H1 (cell line): ENCODE measurements at regions not wholly inside any gene's neighbourhood (a gene's known extent, or its start where the extent isn't known, plus 50 kb on each side); places are given as distances from the start of the nearest gene placed in this dataset.

Experiments
- CTCF ChIA-PET: fragments of 300-600 bp; sonication (Branson Sonifier 250); formaldehyde crosslinking; loops from one replicate; lab custom pipeline; 2021; ENCODE audit not compliant: partially characterized antibody; lab: Charles Lee
- POLR2A ChIA-PET: fragments of 300-600 bp; sonication (Branson Sonifier 250); formaldehyde crosslinking; loops from one replicate; lab custom pipeline; 2021; ENCODE audit warnings: inconsistent platforms; ENCODE audit not compliant: partially characterized antibody; lab: Charles Lee
- DNase-seq, 2 experiments: peaks; one replicate each; pipeline versions ENCODE4 v3.0.0 to v3.0.0-alpha.2; 2010 to 2022; ENCODE audit warnings: low spot score in 2 of 2, low read depth in 1 of 2, mixed read lengths in 1 of 2
- FAIRE-seq: peaks from 2 replicates; lab custom pipeline; 2011; peaks lifted over from hg19 to GRCh38; lab: Jason Lieb, UNC
- H2AFZ ChIP-seq: 2 replicates; pipeline ENCODE4 v1.8.1; 2012; ENCODE audit warnings: low read length, inconsistent platforms
- H2AK5ac ChIP-seq: 2 replicates; pipeline ENCODE4 v1.6.1; 2013; ENCODE audit warnings: low read depth, low read length
- H2BK120ac ChIP-seq: replicated peaks from 2 replicates; pipeline ENCODE3; 2013; ENCODE audit warnings: low read depth, low read length, inconsistent platforms
- H2BK12ac ChIP-seq: 2 replicates; pipeline ENCODE4 v1.6.1; 2013; ENCODE audit warnings: low read depth, low read length
- H2BK15ac ChIP-seq: 2 replicates; pipeline ENCODE4 v1.6.1; 2013; ENCODE audit warnings: low read length
- H2BK20ac ChIP-seq: 2 replicates; pipeline ENCODE4 v1.6.1; 2013; ENCODE audit warnings: low read length
- H2BK5ac ChIP-seq: 2 replicates; pipeline ENCODE4 v1.6.1; 2013; ENCODE audit warnings: low read depth, low read length
- H3K14ac ChIP-seq: 2 replicates; pipeline ENCODE4 v1.6.1; 2013; ENCODE audit warnings: inconsistent platforms; ENCODE audit not compliant: insufficient read length
- H3K18ac ChIP-seq: 2 replicates; pipeline ENCODE4 v1.6.1; 2013; ENCODE audit warnings: low read length; ENCODE audit errors: extremely low read depth
- H3K23ac ChIP-seq: 2 replicates; pipeline ENCODE4 v1.6.1; 2013; ENCODE audit warnings: inconsistent platforms; ENCODE audit not compliant: insufficient read length
- H3K23me2 ChIP-seq: 2 replicates; pipeline ENCODE4 v1.6.1; 2013; ENCODE audit warnings: low read depth, low read length
- H3K27ac ChIP-seq: 2 replicates; pipeline ENCODE4 v1.6.1; 2011; ENCODE audit warnings: low read depth, low read length, inconsistent platforms
- H3K27me3 ChIP-seq, 4 experiments: replicated peaks in 1 of 4; 1 replicate in 1 of 4; 2 replicates in 3 of 4; pipeline versions ENCODE4 v1.6.1 to v1.8.1; 2011 to 2013; ENCODE audit warnings: low read length in 3 of 4, mild to moderate bottlenecking in 3 of 4, inconsistent platforms in 2 of 4, mixed read lengths in 2 of 4, moderate library complexity in 1 of 4; ENCODE audit not compliant: control insufficient read depth in 3 of 4, insufficient read depth in 3 of 4; ENCODE audit errors: extremely low read depth in 1 of 4
- H3K36me3 ChIP-seq, 4 experiments: 2 replicates each; pipeline versions ENCODE4 v1.6.1 to v1.8.1; 2011 to 2013; ENCODE audit warnings: mild to moderate bottlenecking in 4 of 4, low read length in 3 of 4, moderate library complexity in 2 of 4, control low read depth in 1 of 4, inconsistent platforms in 1 of 4; ENCODE audit not compliant: insufficient read depth in 4 of 4, control insufficient read depth in 2 of 4
- H3K4ac ChIP-seq: replicated peaks from 2 replicates; pipeline ENCODE3; 2013; ENCODE audit warnings: low read length, low read depth, mixed read lengths, inconsistent platforms; ENCODE audit not compliant: insufficient read length
- H3K4me1 ChIP-seq, 4 experiments: replicated peaks in 1 of 4; 1 replicate in 1 of 4; 2 replicates in 3 of 4; pipeline versions ENCODE4 v1.6.1 to v1.8.1; 2011 to 2013; ENCODE audit warnings: low read length in 3 of 4, inconsistent platforms in 2 of 4, mixed read lengths in 1 of 4; ENCODE audit not compliant: insufficient read depth in 4 of 4, control insufficient read depth in 3 of 4
- H3K4me2 ChIP-seq, 2 experiments: 2 replicates each; pipeline versions ENCODE4 v1.6.1 to v1.8.1; 2011 to 2013; ENCODE audit warnings: low read depth in 2 of 2, low read length in 2 of 2, control low read depth in 1 of 2, inconsistent platforms in 1 of 2, mild to moderate bottlenecking in 1 of 2; ENCODE audit not compliant: insufficient read depth in 1 of 2
- H3K4me3 ChIP-seq, 4 experiments: fragments of 200-600, 300-600 bp in 1 of 4; sonication (generic), shearing (Covaris generic), sonication (Bioruptor Twin) in 1 of 4; 2 replicates each; pipeline versions ENCODE4 v1.5.1 to v1.8.1; 2011 to 2016; ENCODE audit warnings: low read length in 4 of 4, low read depth in 3 of 4, control low read depth in 2 of 4, inconsistent platforms in 2 of 4, mild to moderate bottlenecking in 2 of 4, mixed read lengths in 1 of 4, moderate library complexity in 1 of 4; ENCODE audit not compliant: insufficient read depth in 2 of 4; ENCODE audit errors: extremely low read depth in 1 of 4
- H3K56ac ChIP-seq: replicated peaks from 2 replicates; pipeline ENCODE3; 2013; ENCODE audit warnings: low read depth, mild to moderate bottlenecking, mixed read lengths, low read length, inconsistent platforms; ENCODE audit not compliant: insufficient read length
- H3K79me1 ChIP-seq: 2 replicates; pipeline ENCODE4 v1.6.1; 2013; ENCODE audit warnings: low read depth, low read length, control low read depth
- H3K79me2 ChIP-seq, 2 experiments: 2 replicates each; pipeline versions ENCODE4 v1.6.1 to v1.8.1; 2012 to 2013; ENCODE audit warnings: low read length in 2 of 2, mild to moderate bottlenecking in 2 of 2, inconsistent platforms in 1 of 2; ENCODE audit not compliant: insufficient read depth in 2 of 2, control insufficient read depth in 1 of 2
- H3K9ac ChIP-seq, 4 experiments: replicated peaks in 1 of 4; 1 replicate in 1 of 4; 2 replicates in 3 of 4; pipeline versions ENCODE4 v1.6.1 to v1.8.1; 2011 to 2013; ENCODE audit warnings: low read depth in 3 of 4, low read length in 3 of 4, control low read depth in 2 of 4, mild to moderate bottlenecking in 2 of 4, moderate library complexity in 2 of 4, inconsistent platforms in 1 of 4; ENCODE audit errors: extremely low read depth in 1 of 4
- H3K9me3 ChIP-seq, 2 experiments: 2 replicates each; pipeline versions ENCODE4 v1.6.1 to v1.8.1; 2012 to 2013; ENCODE audit warnings: mild to moderate bottlenecking in 2 of 2, moderate library complexity in 2 of 2, control low read depth in 1 of 2, inconsistent platforms in 1 of 2, low read depth in 1 of 2, low read length in 1 of 2, mixed read lengths in 1 of 2; ENCODE audit not compliant: insufficient read depth in 2 of 2
- H4K20me1 ChIP-seq, 2 experiments: replicated peaks in 1 of 2; 2 replicates each; pipeline versions ENCODE3 to v1.8.1; 2011 to 2013; ENCODE audit warnings: inconsistent platforms in 2 of 2, low read length in 2 of 2, mild to moderate bottlenecking in 1 of 2; ENCODE audit not compliant: insufficient read depth in 2 of 2, control insufficient read depth in 1 of 2
- H4K5ac ChIP-seq: 2 replicates; pipeline ENCODE4 v1.6.1; 2013; ENCODE audit warnings: low read length, low read depth, mixed read lengths, inconsistent platforms; ENCODE audit not compliant: insufficient read length
- H4K8ac ChIP-seq: 2 replicates; pipeline ENCODE4 v1.8.0; 2013; ENCODE audit warnings: mild to moderate bottlenecking, moderate library complexity, low read length, inconsistent platforms; ENCODE audit not compliant: insufficient read depth; ENCODE audit errors: extremely low read depth
- H4K91ac ChIP-seq: replicated peaks from 2 replicates; pipeline ENCODE3; 2013; ENCODE audit warnings: low read length, mixed read lengths, inconsistent platforms; ENCODE audit not compliant: insufficient read length
- BCL11A ChIP-seq, 2 experiments: IDR thresholded peaks; one replicate each; pipeline ENCODE4 v1.6.1; 2011; ENCODE audit warnings: low read depth in 2 of 2, low read length in 2 of 2, mild to moderate bottlenecking in 2 of 2
- CTBP2 ChIP-seq: IDR thresholded peaks from 2 replicates; pipeline ENCODE4 v1.7.0; 2011; ENCODE audit warnings: borderline replicate concordance, mild to moderate bottlenecking, moderate library complexity, mixed read lengths, low read length; ENCODE audit not compliant: insufficient read depth, insufficient read length
- POLR2AphosphoS5 ChIP-seq: IDR thresholded peaks from 2 replicates; pipeline ENCODE4 v1.6.1; 2011; ENCODE audit warnings: low read depth, low read length
- SIN3A ChIP-seq, 2 experiments: IDR thresholded peaks in 1 of 2; conservative IDR thresholded peaks in 1 of 2; 2 replicates each; pipeline ENCODE4 v1.6.1; 2011 to 2012; ENCODE audit warnings: low read length in 2 of 2, improper control_type of control experiment in 1 of 2, low read depth in 1 of 2, mild to moderate bottlenecking in 1 of 2
- WGBS, 2 experiments: shearing (Covaris generic) in 1 of 2; methylation state at CpG; one replicate each; pipeline versions ENCODE4 v1.1.6 to v1.1.7; 2013 to 2015; ENCODE audit warnings: low lambda C conversion rate in 2 of 2, mixed read lengths in 2 of 2, inconsistent platforms in 1 of 2, low coverage in 1 of 2, missing lambda C conversion rate in 1 of 2; ENCODE audit not compliant: insufficient replicate concordance in 2 of 2, insufficient coverage in 1 of 2, insufficient read length in 1 of 2; ENCODE audit errors: extremely low coverage in 1 of 2, missing lambda C conversion rate in 1 of 2; 5-methylcytosine and 5-hydroxymethylcytosine counted together

- no peak overlapping the region for H3K4me2 ChIP-seq
- peaks cover 2 to 7% (median 4%) of the 10 kb centered on the region in 4 experiments; a peak in 3 of 7 replicates for H3K4me1 ChIP-seq
- no peak overlapping the region for H2AFZ ChIP-seq
- H2BK20ac ChIP-seq, result no peak overlapping the region
- H3K4me3 ChIP-seq, result no peak overlapping the region
- no peak overlapping the region for H4K91ac ChIP-seq
- H3K18ac ChIP-seq, result no peak overlapping the region
- H3K23me2 ChIP-seq, result no peaks in the 10 kb centered on the region
- H2BK12ac ChIP-seq, result no peak overlapping the region
- H4K8ac ChIP-seq, result no peak overlapping the region
- no peak overlapping the region for H2BK5ac ChIP-seq
- DNase-seq (no peak), FAIRE-seq (no peak)
- no peak overlapping the region for H3K9ac ChIP-seq
- no peak overlapping the region for H2AK5ac ChIP-seq
- POLR2A ChIA-PET, result no interaction called here
- no peak overlapping the region for H2BK15ac ChIP-seq
- no peaks in the 10 kb centered on the region for H3K36me3 ChIP-seq
- no peak for TF ChIP-seq POLR2AphosphoS5
- no peak for TF ChIP-seq BCL11A (IDR thresholded peaks at IDR 0.05; ENCODE audit: low read depth in 2 of 2, low read length in 2 of 2)
- no peak for TF ChIP-seq CTBP2
- TF ChIP-seq SIN3A (conservative IDR thresholded peaks at IDR 0.05 in 1 of 2, IDR thresholded peaks at IDR 0.05 in 1 of 2; ENCODE audit: low read depth in 1 of 2, low read length in 2 of 2), result no peak
- CTCF ChIA-PET, result interaction anchor here (0.6 to 3.3 kb wide), 7 partner anchors 10 to 337 kb away, joined by 3 to 9 read pairs (median 4); no protein-coding TSS in a partner anchor
- no peaks in the 10 kb centered on the region for H4K20me1 ChIP-seq
- H3K56ac ChIP-seq, result no peak overlapping the region
- H3K4ac ChIP-seq, result no peak overlapping the region
- H3K27me3 ChIP-seq, result no peaks in the 10 kb centered on the region
- H3K14ac ChIP-seq, result no peak overlapping the region
- no peaks in the 10 kb centered on the region for H3K79me2 ChIP-seq
- H3K23ac ChIP-seq, result no peak overlapping the region
- H4K5ac ChIP-seq, result no peak overlapping the region
- whole genome bisulfite sequencing, 2 experiments, result 95% methylated on average over 4 of the region's 4 CpGs; no CpG with 5 or more reads in 1 of the 2 experiments
- no peaks in the 10 kb centered on the region for H3K9me3 ChIP-seq
- H2BK120ac ChIP-seq, result no peak overlapping the region
- H3K27ac ChIP-seq, result no peak overlapping the region
- no peaks in the 10 kb centered on the region for H3K79me1 ChIP-seq
Observed at GRCh38 chr7:131969560-131969959, 413.1 kb upstream of the PODXL start.
